ENCODE measurements at regions not wholly inside any gene's neighbourhood (a gene's known extent, or its start where the extent isn't known, plus 50 kb on each side); places are given as distances from the start of the nearest gene placed in this dataset.
"Not testable (repeated sequence)": the region's sequence is repeated elsewhere in the genome, so short reads cannot be mapped to it uniquely, and the experiment has no call there.

DNA sequence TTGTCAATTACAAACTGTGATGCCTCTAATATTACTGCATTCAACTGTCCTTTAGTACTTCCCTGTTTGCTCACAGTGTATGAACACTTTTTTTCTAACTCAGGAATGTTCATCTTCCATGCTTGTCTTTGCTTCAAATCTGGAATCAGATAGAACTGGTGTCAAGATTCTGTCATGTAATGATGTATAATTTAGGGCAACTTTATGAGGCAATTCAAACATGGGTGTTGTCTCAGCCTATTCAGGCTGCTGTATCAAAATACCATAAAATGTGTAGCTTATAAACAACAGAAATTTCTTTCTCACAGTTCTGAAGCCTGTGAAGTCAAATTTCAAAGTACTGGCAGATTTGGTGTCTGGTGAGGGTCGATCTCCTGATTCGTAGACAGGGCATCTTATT, 1012.9 kb downstream of the RAB28 start (continued):
- no peak for TF ChIP-seq EGR1 (IDR thresholded peaks at IDR 0.05; ENCODE audit: low read depth in 2 of 2)

DNA sequence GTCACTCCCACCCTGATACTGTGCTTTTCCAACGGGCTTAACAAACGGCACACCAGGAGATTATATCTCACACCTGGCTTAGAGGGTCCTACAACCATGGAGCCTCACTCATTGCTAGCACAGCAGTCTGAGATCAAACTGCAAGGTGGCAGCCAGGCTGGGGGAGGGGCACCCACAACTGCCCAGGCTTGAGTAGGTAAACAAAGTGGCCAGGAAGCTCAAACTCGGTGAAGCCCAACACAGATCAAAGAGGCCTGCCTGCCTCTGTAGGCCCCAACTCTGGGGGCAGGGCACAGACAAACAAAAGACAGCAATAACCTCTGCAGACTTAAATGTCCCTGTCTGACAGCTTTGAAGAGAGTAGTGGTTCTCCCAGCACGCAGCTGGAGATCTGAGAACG, 1022.6 kb downstream of the RAB28 start:
- H3K9me3 ChIP-seq (ENCODE audit: control insufficient read depth in 4 of 4, low read length in 3 of 4); DNase-seq (ENCODE audit: low spot score): not testable (repeated sequence)
- WGBS = 67% methylated on average over 3 of the region's 5 CpGs

DNA sequence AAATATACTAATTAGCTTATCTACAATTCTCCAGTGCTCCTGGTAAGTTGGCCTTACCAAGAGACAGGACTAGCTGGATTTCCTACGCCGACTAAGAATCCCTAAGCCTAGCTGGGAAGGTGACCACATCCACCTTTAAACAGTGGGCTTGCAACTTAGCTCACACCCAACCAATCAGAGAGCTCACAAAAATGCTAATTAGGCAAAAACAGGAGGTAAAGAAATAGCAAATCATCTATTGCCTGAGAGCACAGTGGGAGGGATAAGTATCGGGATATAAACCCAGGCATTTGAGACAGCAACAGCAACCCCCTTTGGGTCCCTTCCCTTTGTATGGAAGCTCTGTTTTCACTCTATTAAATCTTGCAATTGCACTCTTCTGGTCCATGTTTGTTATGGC, 1025.0 kb downstream of the RAB28 start:
- H3K27ac ChIP-seq (ENCODE audit: low read depth in 1 of 2, low read length in 2 of 2) = no peak overlapping the region
- DNase-seq (ENCODE audit: low spot score) = no peak
- H3K4me1 ChIP-seq (ENCODE audit: control insufficient read depth in 4 of 4, insufficient read depth in 4 of 4, low read length in 3 of 4) = no peaks in the 10 kb centered on the region
- H3K9me3 ChIP-seq (ENCODE audit: control insufficient read depth in 4 of 4, low read length in 3 of 4) = peaks cover 0 to 5% (median 0%) of the 10 kb centered on the region in 4 donors
- H3K36me3 ChIP-seq (ENCODE audit: control insufficient read depth in 4 of 4, insufficient read depth in 3 of 4, low read depth in 1 of 4, low read length in 3 of 4) = no peaks in the 10 kb centered on the region
- H3K4me3 ChIP-seq (ENCODE audit: low read depth in 1 of 3, low read length in 3 of 3) = no peak overlapping the region
- TF ChIP-seq FOXA1 (IDR thresholded peaks at IDR 0.05) = no peak
- TF ChIP-seq TAF1 (conservative IDR thresholded peaks at IDR 0.05) = no peak
- no peak for TF ChIP-seq NR2F2 (IDR thresholded peaks at IDR 0.05)
- TF ChIP-seq HNF4A (conservative IDR thresholded peaks at IDR 0.05) = no peak
- TF ChIP-seq, protein P1, sequence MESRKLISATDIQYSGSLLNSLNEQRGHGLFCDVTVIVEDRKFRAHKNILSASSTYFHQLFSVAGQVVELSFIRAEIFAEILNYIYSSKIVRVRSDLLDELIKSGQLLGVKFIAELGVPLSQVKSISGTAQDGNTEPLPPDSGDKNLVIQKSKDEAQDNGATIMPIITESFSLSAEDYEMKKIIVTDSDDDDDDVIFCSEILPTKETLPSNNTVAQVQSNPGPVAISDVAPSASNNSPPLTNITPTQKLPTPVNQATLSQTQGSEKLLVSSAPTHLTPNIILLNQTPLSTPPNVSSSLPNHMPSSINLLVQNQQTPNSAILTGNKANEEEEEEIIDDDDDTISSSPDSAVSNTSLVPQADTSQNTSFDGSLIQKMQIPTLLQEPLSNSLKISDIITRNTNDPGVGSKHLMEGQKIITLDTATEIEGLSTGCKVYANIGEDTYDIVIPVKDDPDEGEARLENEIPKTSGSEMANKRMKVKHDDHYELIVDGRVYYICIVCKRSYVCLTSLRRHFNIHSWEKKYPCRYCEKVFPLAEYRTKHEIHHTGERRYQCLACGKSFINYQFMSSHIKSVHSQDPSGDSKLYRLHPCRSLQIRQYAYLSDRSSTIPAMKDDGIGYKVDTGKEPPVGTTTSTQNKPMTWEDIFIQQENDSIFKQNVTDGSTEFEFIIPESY (IDR thresholded peaks at IDR 0.05) = no peak
- no peak for TF ChIP-seq HNF4G (IDR thresholded peaks at IDR 0.05)
- no peak for TF ChIP-seq RAD21 (IDR thresholded peaks at IDR 0.05)
- no peak for TF ChIP-seq EGR1 (IDR thresholded peaks at IDR 0.05; ENCODE audit: low read depth in 2 of 2)
- no peak for TF ChIP-seq FOXA2 (IDR thresholded peaks at IDR 0.05)
- TF ChIP-seq, protein P2, sequence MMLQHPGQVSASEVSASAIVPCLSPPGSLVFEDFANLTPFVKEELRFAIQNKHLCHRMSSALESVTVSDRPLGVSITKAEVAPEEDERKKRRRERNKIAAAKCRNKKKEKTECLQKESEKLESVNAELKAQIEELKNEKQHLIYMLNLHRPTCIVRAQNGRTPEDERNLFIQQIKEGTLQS (IDR thresholded peaks at IDR 0.05) = no peak
- TF ChIP-seq, protein P3, sequence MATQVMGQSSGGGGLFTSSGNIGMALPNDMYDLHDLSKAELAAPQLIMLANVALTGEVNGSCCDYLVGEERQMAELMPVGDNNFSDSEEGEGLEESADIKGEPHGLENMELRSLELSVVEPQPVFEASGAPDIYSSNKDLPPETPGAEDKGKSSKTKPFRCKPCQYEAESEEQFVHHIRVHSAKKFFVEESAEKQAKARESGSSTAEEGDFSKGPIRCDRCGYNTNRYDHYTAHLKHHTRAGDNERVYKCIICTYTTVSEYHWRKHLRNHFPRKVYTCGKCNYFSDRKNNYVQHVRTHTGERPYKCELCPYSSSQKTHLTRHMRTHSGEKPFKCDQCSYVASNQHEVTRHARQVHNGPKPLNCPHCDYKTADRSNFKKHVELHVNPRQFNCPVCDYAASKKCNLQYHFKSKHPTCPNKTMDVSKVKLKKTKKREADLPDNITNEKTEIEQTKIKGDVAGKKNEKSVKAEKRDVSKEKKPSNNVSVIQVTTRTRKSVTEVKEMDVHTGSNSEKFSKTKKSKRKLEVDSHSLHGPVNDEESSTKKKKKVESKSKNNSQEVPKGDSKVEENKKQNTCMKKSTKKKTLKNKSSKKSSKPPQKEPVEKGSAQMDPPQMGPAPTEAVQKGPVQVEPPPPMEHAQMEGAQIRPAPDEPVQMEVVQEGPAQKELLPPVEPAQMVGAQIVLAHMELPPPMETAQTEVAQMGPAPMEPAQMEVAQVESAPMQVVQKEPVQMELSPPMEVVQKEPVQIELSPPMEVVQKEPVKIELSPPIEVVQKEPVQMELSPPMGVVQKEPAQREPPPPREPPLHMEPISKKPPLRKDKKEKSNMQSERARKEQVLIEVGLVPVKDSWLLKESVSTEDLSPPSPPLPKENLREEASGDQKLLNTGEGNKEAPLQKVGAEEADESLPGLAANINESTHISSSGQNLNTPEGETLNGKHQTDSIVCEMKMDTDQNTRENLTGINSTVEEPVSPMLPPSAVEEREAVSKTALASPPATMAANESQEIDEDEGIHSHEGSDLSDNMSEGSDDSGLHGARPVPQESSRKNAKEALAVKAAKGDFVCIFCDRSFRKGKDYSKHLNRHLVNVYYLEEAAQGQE (IDR thresholded peaks at IDR 0.05) = no peak
- no peak for TF ChIP-seq SP1 (IDR thresholded peaks at IDR 0.05)
- no peak for TF ChIP-seq RXRA (IDR thresholded peaks at IDR 0.05)
- TF ChIP-seq, protein P4, sequence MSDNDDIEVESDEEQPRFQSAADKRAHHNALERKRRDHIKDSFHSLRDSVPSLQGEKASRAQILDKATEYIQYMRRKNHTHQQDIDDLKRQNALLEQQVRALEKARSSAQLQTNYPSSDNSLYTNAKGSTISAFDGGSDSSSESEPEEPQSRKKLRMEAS (IDR thresholded peaks at IDR 0.05) = no peak
- TF ChIP-seq, protein P5, sequence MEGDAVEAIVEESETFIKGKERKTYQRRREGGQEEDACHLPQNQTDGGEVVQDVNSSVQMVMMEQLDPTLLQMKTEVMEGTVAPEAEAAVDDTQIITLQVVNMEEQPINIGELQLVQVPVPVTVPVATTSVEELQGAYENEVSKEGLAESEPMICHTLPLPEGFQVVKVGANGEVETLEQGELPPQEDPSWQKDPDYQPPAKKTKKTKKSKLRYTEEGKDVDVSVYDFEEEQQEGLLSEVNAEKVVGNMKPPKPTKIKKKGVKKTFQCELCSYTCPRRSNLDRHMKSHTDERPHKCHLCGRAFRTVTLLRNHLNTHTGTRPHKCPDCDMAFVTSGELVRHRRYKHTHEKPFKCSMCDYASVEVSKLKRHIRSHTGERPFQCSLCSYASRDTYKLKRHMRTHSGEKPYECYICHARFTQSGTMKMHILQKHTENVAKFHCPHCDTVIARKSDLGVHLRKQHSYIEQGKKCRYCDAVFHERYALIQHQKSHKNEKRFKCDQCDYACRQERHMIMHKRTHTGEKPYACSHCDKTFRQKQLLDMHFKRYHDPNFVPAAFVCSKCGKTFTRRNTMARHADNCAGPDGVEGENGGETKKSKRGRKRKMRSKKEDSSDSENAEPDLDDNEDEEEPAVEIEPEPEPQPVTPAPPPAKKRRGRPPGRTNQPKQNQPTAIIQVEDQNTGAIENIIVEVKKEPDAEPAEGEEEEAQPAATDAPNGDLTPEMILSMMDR (IDR thresholded peaks at IDR 0.05; ENCODE audit: low read depth, low read length, missing input control) = no peak
- no peak for TF ChIP-seq JUND (IDR thresholded peaks at IDR 0.05)
- no peak for TF ChIP-seq GABPA (IDR thresholded peaks at IDR 0.05 in 1 of 2, conservative IDR thresholded peaks at IDR 0.05 in 1 of 2)
- TF ChIP-seq YY1 (IDR thresholded peaks at IDR 0.05) = no peak
- H3K9ac ChIP-seq (ENCODE audit: low read depth in 1 of 2, low read length in 2 of 2) = no peak overlapping the region
- 96% methylated on average over 3 of the region's 3 CpGs for WGBS
- H3K27me3 ChIP-seq (ENCODE audit: control insufficient read depth in 4 of 4, insufficient read depth in 4 of 4, low read length in 3 of 4) = no peaks in the 10 kb centered on the region

More for the DNA sequence above, 1022.6 kb downstream of the RAB28 start:
- H3K27me3 ChIP-seq (ENCODE audit: control insufficient read depth in 4 of 4, insufficient read depth in 4 of 4, low read length in 3 of 4); H3K4me1 ChIP-seq (ENCODE audit: control insufficient read depth in 4 of 4, insufficient read depth in 4 of 4, low read length in 3 of 4); H3K9ac ChIP-seq (ENCODE audit: low read depth in 1 of 2, low read length in 2 of 2); H3K4me3 ChIP-seq (ENCODE audit: low read depth in 1 of 3, low read length in 3 of 3); H3K27ac ChIP-seq (ENCODE audit: low read depth in 1 of 2, low read length in 2 of 2); H3K36me3 ChIP-seq (ENCODE audit: control insufficient read depth in 4 of 4, insufficient read depth in 3 of 4, low read depth in 1 of 4, low read length in 3 of 4): not testable (repeated sequence)
